IMR-90 (cell line): ENCODE measurements at regions not wholly inside any gene's neighbourhood (a gene's known extent, or its start where the extent isn't known, plus 50 kb on each side); places are given as distances from the start of the nearest gene placed in this dataset.

ENCODE experiments used
- ATAC-seq: fragments of 200-7000 bp; cut with Tn5 transposase; 2 replicates; pipeline ENCODE4 v1.9.1; 2020; ENCODE audit warnings: low read depth, mild to moderate bottlenecking, moderate library complexity
- BruUV-seq: library from RNA; stranded (reverse); fragments of 400-500 nt; replicated peaks from 2 replicates; lab custom pipeline; 2021; lab: Mats Ljungman, UMichigan
- CTCF ChIA-PET: fragments of 300-600 bp; formaldehyde crosslinking; extraction: SDS; loops from one replicate; lab custom pipeline; 2021; ENCODE audit warnings: antibody characterized with exemption; lab: Yijun Ruan, JAX
- POLR2A ChIA-PET: fragments of 300-600 bp; sonication (Branson Sonifier 250); formaldehyde crosslinking; loops from one replicate; lab custom pipeline; 2022; ENCODE audit warnings: antibody characterized with exemption; ENCODE audit not compliant: unreplicated experiment; lab: Charles Lee
- DNase-seq: peaks from one replicate; pipeline ENCODE4 v3.0.0; 2013
- H2AFZ ChIP-seq: replicated peaks from 2 replicates; pipeline ENCODE3; 2013; ENCODE audit warnings: low read length, mild to moderate bottlenecking; ENCODE audit not compliant: poor library complexity
- H2AK5ac ChIP-seq: 2 replicates; pipeline ENCODE4 v1.6.1; 2013; ENCODE audit warnings: low read depth, low read length, inconsistent platforms
- H2AK9ac ChIP-seq: replicated peaks from 2 replicates; pipeline ENCODE3; 2013; ENCODE audit warnings: mild to moderate bottlenecking, low read depth, low read length, moderate library complexity; ENCODE audit not compliant: poor library complexity
- H2BK120ac ChIP-seq: 2 replicates; pipeline ENCODE4 v1.6.1; 2013; ENCODE audit warnings: low read depth, low read length, inconsistent platforms
- H2BK15ac ChIP-seq: 3 replicates; pipeline ENCODE4 v1.6.1; 2013; ENCODE audit warnings: low read depth, low read length, inconsistent platforms
- H2BK20ac ChIP-seq: 2 replicates; pipeline ENCODE4 v1.6.1; 2013; ENCODE audit warnings: low read depth, mild to moderate bottlenecking, inconsistent platforms, low read length, moderate library complexity
- H2BK5ac ChIP-seq: 2 replicates; pipeline ENCODE4 v1.6.1; 2013; ENCODE audit warnings: mild to moderate bottlenecking, low read depth, low read length, inconsistent platforms; ENCODE audit not compliant: poor library complexity, severe bottlenecking
- H3K14ac ChIP-seq: replicated peaks from 2 replicates; pipeline ENCODE4 v1.6.1; 2013; ENCODE audit warnings: low read depth, low read length, inconsistent platforms
- H3K18ac ChIP-seq: 2 replicates; pipeline ENCODE4 v1.6.1; 2013; ENCODE audit warnings: low read depth, low read length, control low read depth
- H3K23ac ChIP-seq: 2 replicates; pipeline ENCODE4 v1.6.1; 2013; ENCODE audit warnings: low read depth, low read length, inconsistent platforms
- H3K27ac ChIP-seq: 2 replicates; pipeline ENCODE4 v1.5.1; 2013; ENCODE audit warnings: mild to moderate bottlenecking, control low read depth, low read length; ENCODE audit not compliant: insufficient read depth
- H3K27me3 ChIP-seq: 2 replicates; pipeline ENCODE4 v1.6.1; 2013; ENCODE audit warnings: low read length; ENCODE audit not compliant: control insufficient read depth, insufficient read depth
- H3K36me3 ChIP-seq: 2 replicates; pipeline ENCODE4 v1.6.1; 2013; ENCODE audit warnings: low read length, mixed read lengths; ENCODE audit not compliant: control insufficient read depth, insufficient read depth
- H3K4ac ChIP-seq: 2 replicates; pipeline ENCODE4 v1.6.1; 2013; ENCODE audit warnings: low read depth, low read length, inconsistent platforms
- H3K4me1 ChIP-seq: 2 replicates; pipeline ENCODE4 v1.6.1; 2013; ENCODE audit warnings: low read length, mixed read lengths; ENCODE audit not compliant: control insufficient read depth, insufficient read depth
- H3K4me2 ChIP-seq: 2 replicates; pipeline ENCODE4 v1.6.1; 2013; ENCODE audit warnings: low read depth, mild to moderate bottlenecking, control low read depth, low read length, moderate library complexity
- H3K4me3 ChIP-seq: 2 replicates; pipeline ENCODE4 v1.5.1; 2013; ENCODE audit warnings: low read depth, mild to moderate bottlenecking, control low read depth, low read length, moderate library complexity; ENCODE audit not compliant: insufficient read depth
- H3K56ac ChIP-seq: 2 replicates; pipeline ENCODE4 v1.6.1; 2013; ENCODE audit warnings: low read length, inconsistent platforms; ENCODE audit not compliant: insufficient read depth; ENCODE audit errors: extremely low read depth
- H3K79me1 ChIP-seq, 2 experiments: 2 replicates each; pipeline ENCODE4 v1.6.1; 2013; ENCODE audit warnings: low read length in 2 of 2, inconsistent platforms in 1 of 2, low read depth in 1 of 2
- H3K9ac ChIP-seq: 2 replicates; pipeline ENCODE4 v1.6.1; 2013; ENCODE audit warnings: low read depth, low read length, control low read depth
- H3K9me1 ChIP-seq: 2 replicates; pipeline ENCODE4 v1.6.1; 2013; ENCODE audit warnings: low read length, inconsistent platforms; ENCODE audit not compliant: insufficient read depth
- H3K9me3 ChIP-seq: 2 replicates; pipeline ENCODE4 v1.6.1; 2013; ENCODE audit warnings: low read length; ENCODE audit not compliant: control insufficient read depth, insufficient read depth
- H4K20me1 ChIP-seq: 2 replicates; pipeline ENCODE4 v1.6.1; 2013; ENCODE audit warnings: low read length, inconsistent platforms; ENCODE audit not compliant: insufficient read depth
- H4K5ac ChIP-seq: 2 replicates; pipeline ENCODE4 v1.6.1; 2013; ENCODE audit warnings: mild to moderate bottlenecking, low read depth, low read length, control low read depth
- H4K8ac ChIP-seq, 2 experiments: 2 replicates each; pipeline ENCODE4 v1.6.1; 2013; ENCODE audit warnings: low read depth in 2 of 2, low read length in 2 of 2, control low read depth in 1 of 2, inconsistent platforms in 1 of 2
- H4K91ac ChIP-seq: 2 replicates; pipeline ENCODE4 v1.6.1; 2013; ENCODE audit warnings: low read depth, low read length, inconsistent platforms; ENCODE audit not compliant: insufficient read depth
- CTCF ChIP-seq: conservative IDR thresholded peaks from 2 replicates; pipeline ENCODE4 v1.5.1; 2012; ENCODE audit warnings: mild to moderate bottlenecking, low read depth, low read length, improper control_type of control experiment
- MXI1 ChIP-seq: IDR thresholded peaks from 2 replicates; pipeline ENCODE4 v1.6.1; 2012; ENCODE audit warnings: low read depth, mild to moderate bottlenecking, low read length, moderate library complexity, borderline replicate concordance
- RCOR1 ChIP-seq: IDR thresholded peaks from 2 replicates; pipeline ENCODE4 v1.6.1; 2012; ENCODE audit warnings: mild to moderate bottlenecking, low read length, improper control_type of control experiment; ENCODE audit not compliant: insufficient replicate concordance
- SMC3 ChIP-seq: fragments of 150-350 bp; IDR thresholded peaks from 2 replicates; pipeline ENCODE4 v1.6.1; 2016; ENCODE audit warnings: low read depth, mild to moderate bottlenecking, antibody characterized with exemption, low read length, moderate library complexity
- dilution Hi-C: fragments of 300-500 bp; cut with HindIII; formaldehyde crosslinking; loops from one replicate; pipeline ENCODE4 v1.14.3; 2018; ENCODE audit warnings: low sequenced_read_pairs; ENCODE audit not compliant: unreplicated experiment
- in situ Hi-C: fragments of 300-500 bp; cut with MboI; formaldehyde crosslinking; loops from 3 replicates; pipeline ENCODE4 v1.14.3; 2019; ENCODE audit warnings: low sequenced_read_pairs, inconsistent platforms, mixed read lengths
- intact Hi-C: fragments of 100-400 bp; cut with micrococcal nuclease; formaldehyde crosslinking; loops from 2 replicates; pipeline ENCODE4 v1.10.0; 2022

- Histone ChIP-seq H3K4me2 (no peak overlapping the region), H4K20me1 (no peaks in the 10 kb centered on the region), H3K9me3 (no peaks in the 10 kb centered on the region), H3K9ac (no peak overlapping the region), H3K4ac (no peak overlapping the region), H2BK20ac (no peak overlapping the region; the same call in 1 of the 2 replicates), H4K8ac (no peak overlapping the region), H2BK120ac (no peak overlapping the region), H3K4me1 (peaks cover 2% of the 10 kb centered on the region; the same call in 1 of the 2 replicates), H4K91ac (no peak overlapping the region; the same call in 1 of the 2 replicates), H3K14ac (no peak overlapping the region), H3K27ac (no peak overlapping the region), H2AFZ (no peak overlapping the region), H2AK5ac (no peak overlapping the region), H3K4me3 (no peak overlapping the region), H2AK9ac (no peak overlapping the region), H3K56ac (no peak overlapping the region), H3K23ac (no peak overlapping the region), H3K27me3 (no peaks in the 10 kb centered on the region), H2BK5ac (no peak overlapping the region), H3K18ac (peak overlapping the region; percentile 28; the same call in 1 of the 2 replicates), H3K9me1 (peaks cover 8% of the 10 kb centered on the region), H3K79me1 (no peaks in the 10 kb centered on the region), H2BK15ac (no peak overlapping the region), H4K5ac (peak overlapping the region; percentile 42; the same call in 1 of the 2 replicates), H3K36me3 (no peaks in the 10 kb centered on the region)
- in situ Hi-C loops: no loop called here
- BruUV-seq: no TSS peak
- TF ChIP-seq CTCF (no peak), SMC3 (no peak), RCOR1 (no peak), MXI1 (no peak)
- no peak for ATAC-seq
- ChIA-PET POLR2A (interaction anchor here (0.6 kb wide), 1 partner anchor 67 kb away, joined by 3 read pairs; no protein-coding TSS in a partner anchor), CTCF (no interaction called here)
- dilution Hi-C loops: no loop called here
- no peak for DNase-seq
- intact Hi-C loops: no loop called here
These were observed 138.3 kb upstream of the NRXN1 start for GRCh38 chr2:51170273-51170672.
